CD8-positive, alpha-beta memory T cell (primary cell): ENCODE measurements at regions not wholly inside any gene's neighbourhood (a gene's known extent, or its start where the extent isn't known, plus 50 kb on each side); places are given as distances from the start of the nearest gene placed in this dataset.

ENCODE experiments used
- CTCF ChIA-PET: fragments of 350-600 bp; sonication (Branson Sonifier 250); formaldehyde crosslinking; loops from one replicate; lab custom pipeline; 2021; ENCODE audit warnings: antibody characterized with exemption; lab: Charles Lee
- POLR2A ChIA-PET: fragments of 350-600 bp; sonication (Branson Sonifier 250); formaldehyde crosslinking; loops from one replicate; lab custom pipeline; 2021; ENCODE audit warnings: antibody characterized with exemption; lab: Charles Lee
- DNase-seq, 5 donors: peaks; one replicate each; pipeline versions ENCODE4 v3.0.0 to v3.0.0-alpha.2; 2020 to 2022; ENCODE audit warnings: mixed read lengths in 1 of 5
- H3K27ac ChIP-seq: one replicate; pipeline ENCODE4 v1.7.0; 2013; ENCODE audit warnings: low read depth, mild to moderate bottlenecking, low read length, moderate library complexity
- H3K27me3 ChIP-seq: 2 replicates; pipeline ENCODE4 v1.7.0; 2013; ENCODE audit warnings: low read length, mild to moderate bottlenecking; ENCODE audit not compliant: insufficient read depth, poor library complexity, severe bottlenecking
- H3K36me3 ChIP-seq: 2 replicates; pipeline ENCODE4 v1.7.0; 2013; ENCODE audit warnings: mild to moderate bottlenecking, low read length, moderate library complexity; ENCODE audit not compliant: insufficient read depth
- H3K4me1 ChIP-seq: 2 replicates; pipeline ENCODE4 v1.7.0; 2013; ENCODE audit warnings: mild to moderate bottlenecking, low read length, moderate library complexity; ENCODE audit not compliant: insufficient read depth
- H3K4me3 ChIP-seq: 2 replicates; pipeline ENCODE4 v1.7.0; 2013; ENCODE audit warnings: mild to moderate bottlenecking, low read length
- H3K9me3 ChIP-seq: 2 replicates; pipeline ENCODE4 v1.7.0; 2013; ENCODE audit warnings: mild to moderate bottlenecking, low read length
- H3K27ac Mint-ChIP-seq, 8 donors: one replicate each; pipeline ENCODE4 v1.8.0; 2020 to 2021; ENCODE audit warnings: mixed read lengths in 8 of 8, mild to moderate bottlenecking in 6 of 8, inconsistent platforms in 3 of 8, moderate library complexity in 3 of 8
- H3K27me3 Mint-ChIP-seq, 2 donors: one replicate each; pipeline ENCODE4 v1.8.0; 2020 to 2021; ENCODE audit warnings: mixed read lengths in 2 of 2, mild to moderate bottlenecking in 1 of 2, moderate library complexity in 1 of 2
- H3K36me3 Mint-ChIP-seq, 3 donors: one replicate each; pipeline ENCODE4 v1.8.0; 2020 to 2021; ENCODE audit warnings: mixed read lengths in 3 of 3, inconsistent platforms in 1 of 3, mild to moderate bottlenecking in 1 of 3
- H3K4me1 Mint-ChIP-seq, 3 donors: one replicate each; pipeline ENCODE4 v1.8.0; 2020 to 2021; ENCODE audit warnings: mixed read lengths in 3 of 3, inconsistent platforms in 1 of 3, mild to moderate bottlenecking in 1 of 3
- H3K4me3 Mint-ChIP-seq, 7 donors: one replicate each; pipeline ENCODE4 v1.8.0; 2020 to 2021; ENCODE audit warnings: mixed read lengths in 7 of 7, mild to moderate bottlenecking in 6 of 7, moderate library complexity in 4 of 7, inconsistent platforms in 2 of 7
- H3K9me3 Mint-ChIP-seq, 5 donors: one replicate each; pipeline ENCODE4 v1.8.0; 2020 to 2022; ENCODE audit warnings: mixed read lengths in 5 of 5, mild to moderate bottlenecking in 3 of 5, moderate library complexity in 2 of 5, inconsistent platforms in 1 of 5

GRCh38 chr6:67680297-67680932 lies 954.7 kb upstream of the ADGRB3 start:
- ChIA-PET CTCF (no interaction called here), POLR2A (no interaction called here)
- no peak overlapping the region for H3K27ac ChIP-seq
- H3K36me3 ChIP-seq, result no peaks in the 10 kb centered on the region
- Mint-ChIP-seq H3K4me1 (no peaks in the 10 kb centered on the region), H3K27me3 (no peaks in the 10 kb centered on the region), H3K4me3 (no peak overlapping the region), H3K36me3 (no peaks in the 10 kb centered on the region), H3K27ac (peak overlapping the region in 1 of 8 donors; percentile 4), H3K9me3 (peaks cover 0 to 16% (median 9%) of the 10 kb centered on the region in 5 donors)
- no peaks in the 10 kb centered on the region for H3K27me3 ChIP-seq
- H3K4me1 ChIP-seq, result no peaks in the 10 kb centered on the region
- H3K9me3 ChIP-seq, result no peaks in the 10 kb centered on the region
- no peak overlapping the region for H3K4me3 ChIP-seq
- no peak for DNase-seq

GRCh38 chr6:67679566-67680296 lies 955.4 kb upstream of the ADGRB3 start:
- H3K9me3 Mint-ChIP-seq, result peaks cover 0 to 16% (median 13%) of the 10 kb centered on the region in 5 donors
- POLR2A ChIA-PET, result no interaction called here

GRCh38 chr6:67676892-67677291 lies 958.2 kb upstream of the ADGRB3 start:
- CTCF ChIA-PET, result no interaction called here
- peaks cover 0 to 4% of the 10 kb centered on the region in 2 donors for H3K27me3 Mint-ChIP-seq
- POLR2A ChIA-PET, result no interaction called here

More at GRCh38 chr6:67679566-67680296, 955.4 kb upstream of the ADGRB3 start:
- Histone ChIP-seq H3K27ac (no peak overlapping the region), H3K4me3 (no peak overlapping the region), H3K27me3 (no peaks in the 10 kb centered on the region), H3K36me3 (no peaks in the 10 kb centered on the region), H3K4me1 (no peaks in the 10 kb centered on the region), H3K9me3 (no peaks in the 10 kb centered on the region)
- Mint-ChIP-seq H3K27ac (no peak overlapping the region), H3K36me3 (no peaks in the 10 kb centered on the region), H3K4me3 (no peak overlapping the region), H3K27me3 (peaks cover 0 to 1% of the 10 kb centered on the region in 2 donors), H3K4me1 (no peaks in the 10 kb centered on the region)
- CTCF ChIA-PET, result no interaction called here
- no peak for DNase-seq

GRCh38 chr6:67667637-67668422 lies 967.3 kb upstream of the ADGRB3 start:
- ChIA-PET POLR2A (no interaction called here), CTCF (no interaction called here)
- H3K4me1 ChIP-seq, result no peaks in the 10 kb centered on the region
- no peaks in the 10 kb centered on the region for H3K9me3 ChIP-seq
- no peak overlapping the region for H3K4me3 ChIP-seq
- no peaks in the 10 kb centered on the region for H3K4me1 Mint-ChIP-seq
- no peaks in the 10 kb centered on the region for H3K27me3 Mint-ChIP-seq
- no peaks in the 10 kb centered on the region for H3K36me3 Mint-ChIP-seq
- no peak overlapping the region for H3K27ac Mint-ChIP-seq
- peaks cover 4 to 29% (median 6%) of the 10 kb centered on the region in 5 donors for H3K9me3 Mint-ChIP-seq
- H3K36me3 ChIP-seq, result no peaks in the 10 kb centered on the region
- H3K4me3 Mint-ChIP-seq, result no peak overlapping the region
- no peaks in the 10 kb centered on the region for H3K27me3 ChIP-seq
- no peak for DNase-seq
- H3K27ac ChIP-seq, result no peak overlapping the region

More at GRCh38 chr6:67676892-67677291, 958.2 kb upstream of the ADGRB3 start:
- no peaks in the 10 kb centered on the region for H3K36me3 ChIP-seq
- H3K9me3 Mint-ChIP-seq, result peaks cover 12 to 24% (median 15%) of the 10 kb centered on the region in 5 donors
- no peaks in the 10 kb centered on the region for H3K9me3 ChIP-seq
- H3K27ac ChIP-seq, result no peak overlapping the region
- no peak for DNase-seq
- no peaks in the 10 kb centered on the region for H3K4me1 Mint-ChIP-seq
- no peaks in the 10 kb centered on the region for H3K27me3 ChIP-seq
- H3K4me1 ChIP-seq, result no peaks in the 10 kb centered on the region
- no peak overlapping the region for H3K4me3 ChIP-seq
- H3K27ac Mint-ChIP-seq, result no peak overlapping the region
- no peaks in the 10 kb centered on the region for H3K36me3 Mint-ChIP-seq
- no peak overlapping the region for H3K4me3 Mint-ChIP-seq

DNA sequence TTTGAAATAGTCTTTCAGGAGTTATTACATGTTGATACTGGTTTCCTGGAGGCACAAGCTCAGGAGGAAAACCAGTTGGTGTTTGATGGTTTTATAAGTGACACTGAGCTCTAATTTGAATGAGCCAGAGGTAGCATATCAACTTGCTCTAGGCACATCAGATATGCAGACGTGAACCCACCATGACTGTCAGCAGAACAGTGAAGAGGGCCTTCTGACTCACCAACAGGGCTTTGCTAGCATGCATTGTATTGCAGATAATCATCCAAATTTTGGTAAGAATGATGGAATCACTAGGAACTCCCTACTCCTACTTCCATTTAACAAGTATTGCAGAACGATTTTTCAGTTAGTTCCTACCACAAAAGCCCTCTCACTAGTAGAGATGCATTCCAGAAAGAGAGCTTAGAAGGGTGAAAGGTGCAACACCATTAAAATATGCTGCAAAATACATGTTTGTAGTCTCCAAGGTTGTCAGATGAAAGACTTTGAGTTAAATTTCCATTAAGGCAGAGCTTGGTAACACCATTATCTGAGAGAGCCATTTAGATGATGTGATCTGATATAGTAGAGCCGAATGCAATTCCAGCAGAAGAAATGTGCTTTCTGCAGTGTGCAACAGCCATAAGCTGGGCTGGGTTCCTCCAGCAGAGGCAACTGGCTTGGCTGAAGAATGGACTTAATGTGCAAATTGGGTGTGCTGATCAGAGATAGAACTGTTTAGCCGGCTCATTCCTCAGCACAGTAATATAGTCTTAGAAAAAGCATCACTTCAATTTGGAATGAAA lies 968.7 kb upstream of the ADGRB3 start:
- Mint-ChIP-seq H3K9me3 (peaks cover 1 to 21% (median 6%) of the 10 kb centered on the region in 5 donors), H3K27me3 (no peaks in the 10 kb centered on the region), H3K36me3 (no peaks in the 10 kb centered on the region), H3K4me3 (no peak overlapping the region), H3K4me1 (no peaks in the 10 kb centered on the region), H3K27ac (no peak overlapping the region)
- no peaks in the 10 kb centered on the region for H3K4me1 ChIP-seq
- CTCF ChIA-PET, result no interaction called here
- H3K9me3 ChIP-seq, result no peaks in the 10 kb centered on the region
- H3K27ac ChIP-seq, result no peak overlapping the region
- H3K36me3 ChIP-seq, result no peaks in the 10 kb centered on the region
- no peak overlapping the region for H3K4me3 ChIP-seq
- H3K27me3 ChIP-seq, result no peaks in the 10 kb centered on the region
- POLR2A ChIA-PET, result no interaction called here
- DNase-seq, result no peak

DNA sequence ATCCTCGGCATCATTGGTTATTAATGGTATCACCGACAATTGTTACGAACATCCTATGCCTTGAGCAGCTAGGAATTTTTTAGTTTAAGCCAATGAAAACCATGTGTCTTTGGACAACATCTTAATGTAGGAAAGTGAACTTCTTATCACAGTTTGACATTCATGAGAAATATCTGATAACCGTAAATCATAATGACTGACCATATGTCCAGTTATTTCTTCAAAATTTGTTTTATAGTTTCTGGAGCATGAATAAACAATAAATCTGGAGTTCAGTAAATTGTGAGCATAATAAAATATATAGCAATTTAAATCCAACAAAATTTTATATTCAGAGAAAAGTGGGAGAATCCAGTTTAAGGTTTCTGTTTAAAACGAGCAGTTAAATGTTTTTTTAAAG lies 970.1 kb upstream of the ADGRB3 start:
- Histone ChIP-seq H3K27ac (no peak overlapping the region), H3K9me3 (no peaks in the 10 kb centered on the region), H3K4me3 (no peak overlapping the region), H3K4me1 (no peaks in the 10 kb centered on the region), H3K27me3 (no peaks in the 10 kb centered on the region), H3K36me3 (no peaks in the 10 kb centered on the region)
- no peak for DNase-seq
- Mint-ChIP-seq H3K4me3 (no peak overlapping the region), H3K36me3 (no peaks in the 10 kb centered on the region), H3K27ac (no peak overlapping the region), H3K27me3 (no peaks in the 10 kb centered on the region), H3K9me3 (peaks cover 5 to 16% (median 6%) of the 10 kb centered on the region in 5 donors), H3K4me1 (no peaks in the 10 kb centered on the region)
- ChIA-PET CTCF (no interaction called here), POLR2A (no interaction called here)

- Histone ChIP-seq H3K36me3 (no peaks in the 10 kb centered on the region), H3K27me3 (no peaks in the 10 kb centered on the region), H3K4me1 (no peaks in the 10 kb centered on the region), H3K9me3 (no peaks in the 10 kb centered on the region), H3K27ac (no peak overlapping the region), H3K4me3 (no peak overlapping the region)
- H3K4me1 Mint-ChIP-seq, result no peaks in the 10 kb centered on the region
- no peak overlapping the region for H3K4me3 Mint-ChIP-seq
- no peak overlapping the region for H3K27ac Mint-ChIP-seq
- no peak for DNase-seq
- peaks cover 5 to 12% (median 10%) of the 10 kb centered on the region in 5 donors for H3K9me3 Mint-ChIP-seq
- ChIA-PET POLR2A (no interaction called here), CTCF (no interaction called here)
- H3K27me3 Mint-ChIP-seq, result no peaks in the 10 kb centered on the region
- H3K36me3 Mint-ChIP-seq, result no peaks in the 10 kb centered on the region
Observed at GRCh38 chr6:67663105-67663895, 971.8 kb upstream of the ADGRB3 start.
